Osteocyte (in vitro differentiated cells): ENCODE measurements at regions not wholly inside any gene's neighbourhood (a gene's known extent, or its start where the extent isn't known, plus 50 kb on each side); places are given as distances from the start of the nearest gene placed in this dataset.

ENCODE experiments used
- DNase-seq: peaks from one replicate; pipeline ENCODE4 v3.0.0; 2021; ENCODE audit warnings: mixed read lengths; ENCODE audit not compliant: unreplicated experiment; ENCODE audit errors: extremely low spot score
- H3K27ac Mint-ChIP-seq: one replicate; pipeline ENCODE4 v1.8.0; 2021; ENCODE audit warnings: mild to moderate bottlenecking, mixed read lengths; ENCODE audit not compliant: unreplicated experiment
- H3K27me3 Mint-ChIP-seq: one replicate; pipeline ENCODE4 v1.8.0; 2021; ENCODE audit warnings: mixed read lengths; ENCODE audit not compliant: unreplicated experiment
- H3K36me3 Mint-ChIP-seq: one replicate; pipeline ENCODE4 v1.8.0; 2021; ENCODE audit warnings: mixed read lengths; ENCODE audit not compliant: unreplicated experiment
- H3K4me1 Mint-ChIP-seq: one replicate; pipeline ENCODE4 v1.8.0; 2021; ENCODE audit warnings: mixed read lengths; ENCODE audit not compliant: unreplicated experiment
- H3K4me3 Mint-ChIP-seq: one replicate; pipeline ENCODE4 v1.8.0; 2021; ENCODE audit warnings: mild to moderate bottlenecking, moderate library complexity, mixed read lengths; ENCODE audit not compliant: unreplicated experiment
- H3K9me3 Mint-ChIP-seq: one replicate; pipeline ENCODE4 v1.8.0; 2021; ENCODE audit warnings: mixed read lengths; ENCODE audit not compliant: unreplicated experiment
- TF ChIP-seq, protein P1 (sequence below): fragments of 200-600 bp; sonication (generic); IDR thresholded peaks from 2 replicates; pipeline ENCODE4 v1.5.0; 2021; ENCODE audit warnings: antibody characterized with exemption, mild to moderate bottlenecking, moderate library complexity

DNA sequence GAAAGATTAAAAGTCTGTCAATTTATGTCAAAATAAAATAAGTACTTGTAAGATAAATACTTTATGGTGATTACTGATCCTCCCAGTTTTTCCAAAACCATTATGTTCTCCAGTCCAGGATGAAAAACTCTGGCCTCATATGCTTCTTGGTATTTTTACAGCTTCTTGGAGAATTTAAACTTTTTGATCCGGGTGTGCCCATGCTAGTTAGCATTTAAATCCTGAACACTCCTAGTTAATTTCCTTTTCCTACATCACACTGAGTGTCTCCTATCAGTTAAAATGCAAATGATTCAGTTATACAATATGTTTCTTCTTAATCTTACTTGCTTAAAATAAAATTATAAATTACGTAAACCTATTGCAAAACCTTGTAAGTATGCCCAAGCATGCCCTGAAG lies 499.9 kb upstream of the SLITRK6 start:
- DNase-seq: no peak
- no peaks in the 10 kb centered on the region for H3K36me3 Mint-ChIP-seq
- H3K9me3 Mint-ChIP-seq: no peaks in the 10 kb centered on the region
- H3K4me1 Mint-ChIP-seq: no peaks in the 10 kb centered on the region
- no peak overlapping the region for H3K27ac Mint-ChIP-seq
- TF ChIP-seq, protein P1, sequence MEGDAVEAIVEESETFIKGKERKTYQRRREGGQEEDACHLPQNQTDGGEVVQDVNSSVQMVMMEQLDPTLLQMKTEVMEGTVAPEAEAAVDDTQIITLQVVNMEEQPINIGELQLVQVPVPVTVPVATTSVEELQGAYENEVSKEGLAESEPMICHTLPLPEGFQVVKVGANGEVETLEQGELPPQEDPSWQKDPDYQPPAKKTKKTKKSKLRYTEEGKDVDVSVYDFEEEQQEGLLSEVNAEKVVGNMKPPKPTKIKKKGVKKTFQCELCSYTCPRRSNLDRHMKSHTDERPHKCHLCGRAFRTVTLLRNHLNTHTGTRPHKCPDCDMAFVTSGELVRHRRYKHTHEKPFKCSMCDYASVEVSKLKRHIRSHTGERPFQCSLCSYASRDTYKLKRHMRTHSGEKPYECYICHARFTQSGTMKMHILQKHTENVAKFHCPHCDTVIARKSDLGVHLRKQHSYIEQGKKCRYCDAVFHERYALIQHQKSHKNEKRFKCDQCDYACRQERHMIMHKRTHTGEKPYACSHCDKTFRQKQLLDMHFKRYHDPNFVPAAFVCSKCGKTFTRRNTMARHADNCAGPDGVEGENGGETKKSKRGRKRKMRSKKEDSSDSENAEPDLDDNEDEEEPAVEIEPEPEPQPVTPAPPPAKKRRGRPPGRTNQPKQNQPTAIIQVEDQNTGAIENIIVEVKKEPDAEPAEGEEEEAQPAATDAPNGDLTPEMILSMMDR: no peak
- no peak overlapping the region for H3K4me3 Mint-ChIP-seq
- H3K27me3 Mint-ChIP-seq: peaks cover 14% of the 10 kb centered on the region

DNA sequence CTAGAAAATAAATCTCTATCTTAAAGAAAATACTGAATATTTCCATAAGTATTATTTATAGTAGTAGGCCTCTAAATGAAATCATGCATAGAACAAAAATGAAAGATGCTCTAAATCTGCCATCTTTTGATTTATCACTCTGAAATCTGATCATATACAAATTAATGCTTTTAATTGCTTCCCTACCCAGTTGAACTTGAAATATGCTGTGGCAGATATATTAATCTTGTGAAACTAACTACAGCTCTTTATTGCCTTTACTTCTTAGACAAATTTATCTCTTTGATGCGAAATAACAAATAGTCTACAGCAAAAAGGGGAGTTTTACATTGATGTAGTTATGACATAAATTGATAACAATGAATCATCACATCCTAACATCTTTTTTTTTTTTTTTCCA lies 510.7 kb upstream of the SLITRK6 start:
- no peak overlapping the region for H3K27ac Mint-ChIP-seq
- no peak for DNase-seq
- TF ChIP-seq, protein P1: no peak
- H3K27me3 Mint-ChIP-seq: no peaks in the 10 kb centered on the region
- H3K4me1 Mint-ChIP-seq: no peaks in the 10 kb centered on the region
- no peak overlapping the region for H3K4me3 Mint-ChIP-seq
- no peaks in the 10 kb centered on the region for H3K36me3 Mint-ChIP-seq
- peaks cover 3% of the 10 kb centered on the region for H3K9me3 Mint-ChIP-seq

DNA sequence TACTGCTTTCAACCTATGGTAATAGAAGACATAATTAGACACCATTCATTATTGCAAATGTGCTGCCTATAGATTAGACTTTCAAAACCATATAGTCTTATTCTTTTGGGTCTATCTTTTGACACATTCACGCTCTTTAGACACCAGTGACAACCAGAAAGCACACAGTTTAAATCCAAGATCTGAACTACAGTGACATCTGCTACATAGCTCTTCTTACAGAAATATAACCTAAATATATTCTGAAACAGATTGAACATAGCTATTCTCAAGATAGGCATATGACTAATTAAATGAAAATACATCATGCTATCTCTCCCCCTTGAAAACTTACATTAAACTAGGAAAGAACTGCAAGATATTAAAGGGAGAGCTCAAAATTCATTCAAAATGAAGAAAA lies 514.2 kb upstream of the SLITRK6 start:
- TF ChIP-seq, protein P1: no peak
- no peaks in the 10 kb centered on the region for H3K36me3 Mint-ChIP-seq
- H3K4me3 Mint-ChIP-seq: no peak overlapping the region
- H3K4me1 Mint-ChIP-seq: no peaks in the 10 kb centered on the region
- H3K27ac Mint-ChIP-seq: no peak overlapping the region
- H3K9me3 Mint-ChIP-seq: no peaks in the 10 kb centered on the region
- no peak for DNase-seq
- no peaks in the 10 kb centered on the region for H3K27me3 Mint-ChIP-seq

DNA sequence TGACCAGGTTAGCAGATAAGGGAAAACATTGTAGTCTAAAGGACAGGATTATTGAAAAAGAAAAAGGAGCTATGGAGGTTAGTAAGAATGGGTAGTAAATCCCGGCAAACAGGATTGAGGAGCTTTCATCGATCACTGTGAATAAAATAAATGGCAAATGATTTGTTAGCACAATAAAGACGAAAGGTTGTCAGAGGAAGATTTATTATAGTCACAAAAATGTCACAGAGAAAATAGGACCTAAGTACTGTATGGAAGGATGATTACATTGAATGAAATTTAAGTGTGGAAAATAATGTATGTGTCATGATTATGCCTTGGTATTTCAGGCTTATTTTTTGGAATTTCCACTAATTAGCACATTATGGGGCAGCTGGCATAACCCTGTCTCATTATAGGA lies 519.2 kb upstream of the SLITRK6 start:
- no peaks in the 10 kb centered on the region for H3K9me3 Mint-ChIP-seq
- TF ChIP-seq, protein P1: no peak
- no peak overlapping the region for H3K27ac Mint-ChIP-seq
- H3K4me3 Mint-ChIP-seq: no peak overlapping the region
- no peaks in the 10 kb centered on the region for H3K4me1 Mint-ChIP-seq
- no peaks in the 10 kb centered on the region for H3K27me3 Mint-ChIP-seq
- DNase-seq: no peak
- no peaks in the 10 kb centered on the region for H3K36me3 Mint-ChIP-seq

DNA sequence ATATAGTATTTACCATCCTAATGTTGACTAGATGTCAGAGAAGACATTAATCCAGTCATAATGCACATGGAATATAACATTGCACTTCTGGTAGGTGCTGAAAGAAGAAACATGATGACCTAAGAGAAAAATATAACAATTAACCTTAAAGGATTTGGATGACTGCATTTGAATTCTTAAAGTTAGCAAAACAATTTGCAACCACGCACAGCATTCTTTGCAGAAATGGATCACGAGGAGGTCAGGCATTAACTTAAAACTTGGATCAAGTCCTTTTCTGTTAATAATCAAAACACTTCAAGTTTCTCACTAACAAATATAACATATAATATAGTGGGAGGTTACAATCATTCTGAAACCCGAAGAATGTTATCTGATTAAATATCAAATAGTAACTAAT lies 525.0 kb upstream of the SLITRK6 start:
- H3K36me3 Mint-ChIP-seq: no peaks in the 10 kb centered on the region
- H3K9me3 Mint-ChIP-seq: peaks cover 10% of the 10 kb centered on the region
- no peak overlapping the region for H3K27ac Mint-ChIP-seq
- no peak overlapping the region for H3K4me3 Mint-ChIP-seq
- H3K4me1 Mint-ChIP-seq: no peaks in the 10 kb centered on the region
- DNase-seq: no peak
- TF ChIP-seq, protein P1: no peak
- H3K27me3 Mint-ChIP-seq: peaks cover 2% of the 10 kb centered on the region
